Natural killer cell treated with Interleukin-12 subunit alpha and Interleukin-12 subunit beta and Interleukin-15 and Interleukin-18, amount 100 ng/mL, for 72 hours (primary cell): ENCODE measurements at regions not wholly inside any gene's neighbourhood (a gene's known extent, or its start where the extent isn't known, plus 50 kb on each side); places are given as distances from the start of the nearest gene placed in this dataset.
"Not testable (repeated sequence)": the region's sequence is repeated elsewhere in the genome, so short reads cannot be mapped to it uniquely, and the experiment has no call there.

Experiments used
- ATAC-seq, 2 donors: fragments of 150-1000 bp; cut with Tn5 transposase in 1 of 2; sonication (Bioruptor Pico), chemical (Tn5 transposase) in 1 of 2; 2 replicates each; pipeline ENCODE4 v1.10.0; 2021
- DNase-seq: peaks from one replicate; pipeline ENCODE4 v3.0.0; 2022; ENCODE audit warnings: low spot score
- H3K27ac Mint-ChIP-seq, 2 donors: 1 replicate in 1 of 2; 2 replicates in 1 of 2; pipeline ENCODE4 v1.8.0; 2022; ENCODE audit warnings: mixed read lengths in 2 of 2, mild to moderate bottlenecking in 1 of 2, moderate library complexity in 1 of 2
- H3K27me3 Mint-ChIP-seq, 2 donors: 1 replicate in 1 of 2; 2 replicates in 1 of 2; pipeline ENCODE4 v1.8.0; 2022; ENCODE audit warnings: mixed read lengths in 2 of 2
- H3K36me3 Mint-ChIP-seq: one replicate; pipeline ENCODE4 v1.8.0; 2022; ENCODE audit warnings: mixed read lengths
- H3K4me1 Mint-ChIP-seq, 2 donors: 1 replicate in 1 of 2; 2 replicates in 1 of 2; pipeline ENCODE4 v1.8.0; 2022; ENCODE audit warnings: low read depth in 2 of 2, mixed read lengths in 2 of 2, mild to moderate bottlenecking in 1 of 2
- H3K4me3 Mint-ChIP-seq: one replicate; pipeline ENCODE4 v1.8.0; 2022; ENCODE audit warnings: mixed read lengths
- H3K9me3 Mint-ChIP-seq: 2 replicates; pipeline ENCODE4 v1.8.0; 2022; ENCODE audit warnings: mixed read lengths

DNA sequence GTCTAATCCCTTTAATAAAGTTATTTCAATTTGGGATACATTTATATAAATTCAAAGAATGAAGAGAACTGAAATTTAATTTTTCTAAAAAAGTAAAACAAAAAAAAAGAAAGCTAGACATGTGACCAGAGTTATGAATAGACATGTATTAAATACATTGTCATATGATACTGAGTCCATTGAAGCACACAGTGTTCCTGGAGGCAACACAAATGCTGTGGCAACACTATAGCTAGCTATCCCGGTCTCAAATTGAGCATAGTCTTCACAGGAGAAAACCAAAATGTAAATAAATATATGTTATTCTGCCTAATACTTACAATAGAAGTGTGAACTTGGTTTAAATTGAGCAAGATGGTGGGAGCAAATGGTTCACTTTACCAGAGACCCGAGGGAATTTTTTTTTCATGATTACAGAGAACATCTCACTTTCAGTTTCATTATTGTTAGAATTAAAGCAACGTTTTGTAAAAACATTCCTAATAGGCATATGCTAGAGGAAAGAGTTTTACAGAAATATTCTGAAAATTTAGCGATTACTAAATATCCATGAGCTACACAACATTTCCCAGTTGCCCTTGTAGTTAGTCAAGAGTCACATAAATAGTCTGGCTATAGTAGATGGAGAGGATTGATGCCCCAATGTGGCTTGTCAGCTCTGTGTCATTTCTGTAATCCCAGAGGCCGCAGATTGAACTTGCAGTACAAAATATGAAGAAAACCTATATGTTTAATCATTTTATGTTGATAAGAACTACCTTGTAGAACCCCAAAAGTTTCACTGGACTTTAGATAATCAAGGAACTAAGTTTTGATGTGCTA, 775.7 kb upstream of the SPRY2 start:
- H3K4me3 Mint-ChIP-seq, result peak overlapping the region; percentile 36

DNA sequence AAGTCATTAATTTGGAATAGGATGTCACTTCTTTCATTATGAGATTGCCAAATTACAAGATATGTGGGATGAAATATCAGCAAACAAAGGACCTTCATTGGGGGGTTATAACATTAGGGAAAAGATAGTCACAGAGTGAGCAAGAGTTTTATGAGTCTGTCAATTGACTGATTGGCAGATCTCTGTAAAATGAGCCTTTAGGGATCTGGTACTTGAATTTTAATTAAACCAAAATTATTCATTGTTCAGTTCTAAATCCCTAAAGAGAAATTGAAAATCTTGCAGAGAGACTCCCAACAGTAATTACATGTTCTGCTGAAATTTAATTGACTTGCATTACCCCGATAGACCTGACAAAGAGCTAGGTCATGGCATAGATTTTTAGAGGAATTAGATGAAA, 768.1 kb upstream of the SPRY2 start:
- ATAC-seq (no peak), DNase-seq (no peak)
- H3K4me1 Mint-ChIP-seq, result peaks cover 0 to 5% of the 10 kb centered on the region in 2 donors
- H3K27me3 Mint-ChIP-seq, result no peaks in the 10 kb centered on the region
- H3K36me3 Mint-ChIP-seq, result no peaks in the 10 kb centered on the region
- H3K9me3 Mint-ChIP-seq, result peaks cover 6% of the 10 kb centered on the region
- no peak overlapping the region for H3K4me3 Mint-ChIP-seq
- no peak overlapping the region for H3K27ac Mint-ChIP-seq

More for the DNA sequence above, 775.7 kb upstream of the SPRY2 start:
- H3K36me3 Mint-ChIP-seq, result no peaks in the 10 kb centered on the region
- no peaks in the 10 kb centered on the region for H3K27me3 Mint-ChIP-seq
- ATAC-seq, result no peak
- H3K4me1 Mint-ChIP-seq, result peaks cover 0 to 5% of the 10 kb centered on the region in 2 donors
- no peak overlapping the region for H3K27ac Mint-ChIP-seq
- H3K9me3 Mint-ChIP-seq, result no peaks in the 10 kb centered on the region
- DNase-seq, result no peak

- H3K36me3 Mint-ChIP-seq, result no peaks in the 10 kb centered on the region
- no peaks in the 10 kb centered on the region for H3K4me1 Mint-ChIP-seq
- peaks cover 8% of the 10 kb centered on the region for H3K9me3 Mint-ChIP-seq
- H3K4me3 Mint-ChIP-seq, result no peak overlapping the region
- ATAC-seq (no peak), DNase-seq (no peak)
- H3K27ac Mint-ChIP-seq, result no peak overlapping the region
- H3K27me3 Mint-ChIP-seq, result no peaks in the 10 kb centered on the region
Observed at GRCh38 chr13:81106348-81106747, 765.4 kb upstream of the SPRY2 start.

DNA sequence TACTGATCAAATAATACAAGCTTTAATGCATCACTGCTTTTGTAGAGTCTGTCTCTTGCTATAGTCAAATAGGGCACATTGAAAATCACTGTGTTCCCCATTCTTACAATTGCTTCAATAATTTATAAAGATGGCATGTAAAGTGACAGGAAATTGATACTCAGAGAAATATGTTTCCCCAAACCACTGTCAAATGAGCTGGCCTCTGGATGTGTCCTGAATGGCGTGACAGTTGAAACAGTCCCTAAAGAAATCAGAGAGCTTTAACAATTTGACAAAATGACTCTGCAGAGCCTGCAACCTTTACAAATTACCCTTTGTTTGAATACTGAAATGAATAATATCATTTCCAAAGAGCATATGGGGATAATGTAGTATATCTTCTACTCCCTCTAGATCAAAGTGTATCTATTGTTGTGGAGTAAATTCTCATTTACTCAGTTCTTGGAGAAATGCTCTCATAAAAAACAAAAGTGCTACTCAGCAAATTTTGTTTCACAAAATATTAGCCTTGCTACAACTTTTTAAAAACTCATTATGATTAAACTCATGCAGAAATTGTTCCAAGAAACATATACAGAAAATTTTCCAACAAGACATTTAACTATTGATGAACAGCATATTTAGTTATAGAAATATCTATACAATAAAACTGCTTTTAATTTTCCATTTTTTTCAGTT, 763.2 kb upstream of the SPRY2 start:
- no peaks in the 10 kb centered on the region for H3K27me3 Mint-ChIP-seq
- DNase-seq, result no peak
- no peaks in the 10 kb centered on the region for H3K36me3 Mint-ChIP-seq
- H3K27ac Mint-ChIP-seq, result no peak overlapping the region
- H3K9me3 Mint-ChIP-seq, result peaks cover 12% of the 10 kb centered on the region
- H3K4me1 Mint-ChIP-seq, result no peaks in the 10 kb centered on the region
- H3K4me3 Mint-ChIP-seq, result no peak overlapping the region
- no peak for ATAC-seq

GRCh38 chr13:81102066-81102465, 761.1 kb upstream of the SPRY2 start:
- not testable (repeated sequence) for ATAC-seq, H3K27ac Mint-ChIP-seq, H3K4me1 Mint-ChIP-seq, H3K4me3 Mint-ChIP-seq, H3K27me3 Mint-ChIP-seq, H3K36me3 Mint-ChIP-seq, DNase-seq
- H3K9me3 Mint-ChIP-seq, result peaks cover 13% of the 10 kb centered on the region

DNA sequence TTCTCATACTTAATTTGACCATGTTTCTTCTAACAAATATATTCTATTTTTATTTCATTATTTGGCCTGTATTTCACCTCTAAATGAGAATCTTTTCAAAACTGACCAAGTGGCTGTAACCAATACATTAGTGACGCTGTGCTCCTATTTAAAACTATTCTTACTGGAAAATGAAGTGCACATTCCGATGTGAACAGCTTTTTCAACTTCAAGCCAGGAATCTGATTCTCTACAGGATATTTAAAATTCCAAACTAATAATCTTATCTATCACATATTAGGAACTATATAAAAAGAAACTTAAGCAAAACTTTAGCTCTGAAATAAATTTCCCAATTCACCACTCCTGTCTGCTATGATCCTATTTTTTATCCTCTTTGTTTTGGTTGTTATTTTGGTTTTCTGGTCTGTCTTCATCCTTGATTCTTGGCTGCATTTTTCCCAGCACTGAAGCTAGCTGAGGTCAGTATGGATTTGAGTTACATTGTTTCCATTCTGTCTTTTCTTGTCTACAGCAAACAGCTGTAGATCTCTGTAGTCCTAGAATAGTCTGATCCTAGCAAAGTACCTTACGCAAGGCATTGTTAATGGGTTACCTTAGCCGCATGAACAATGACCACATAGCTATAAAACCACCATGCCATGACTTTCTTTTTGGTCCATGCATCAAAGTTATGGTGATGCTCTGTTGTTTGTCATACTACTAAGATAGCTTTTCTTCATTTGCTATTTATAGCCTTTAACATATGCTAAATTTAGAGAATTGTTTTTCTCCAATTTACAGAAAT, 748.6 kb upstream of the SPRY2 start:
- Mint-ChIP-seq H3K27ac (no peak overlapping the region), H3K36me3 (no peaks in the 10 kb centered on the region), H3K9me3 (peaks cover 8% of the 10 kb centered on the region), H3K27me3 (no peaks in the 10 kb centered on the region), H3K4me1 (no peaks in the 10 kb centered on the region), H3K4me3 (no peak overlapping the region)
- DNase-seq, result no peak
- no peak for ATAC-seq

DNA sequence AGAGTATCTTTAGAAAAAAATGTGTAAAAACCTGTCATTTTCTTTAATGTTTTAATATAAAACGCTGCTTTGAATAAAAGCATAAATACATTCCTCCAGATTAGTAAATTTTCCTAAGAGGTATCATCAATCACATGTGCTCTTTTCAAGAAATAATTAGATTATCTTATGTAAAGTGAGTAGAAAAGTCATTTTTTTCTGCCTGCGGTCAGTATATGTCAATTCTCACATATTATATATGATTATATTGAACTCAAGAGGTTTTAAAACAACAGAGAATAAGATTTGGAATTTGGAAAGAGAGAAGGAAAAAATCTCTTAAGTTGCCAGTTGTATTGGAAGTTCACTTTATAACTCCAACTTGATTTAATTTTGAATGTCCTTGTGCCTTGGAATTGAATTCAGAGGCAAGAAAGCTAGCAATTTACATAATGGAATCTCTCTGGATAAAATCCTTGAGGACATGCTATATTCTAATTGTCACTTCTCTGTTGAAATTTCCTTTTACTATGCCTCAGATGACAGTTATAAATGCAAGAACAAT, 740.1 kb upstream of the SPRY2 start:
- no peaks in the 10 kb centered on the region for H3K4me1 Mint-ChIP-seq
- H3K9me3 Mint-ChIP-seq, result peaks cover 3% of the 10 kb centered on the region
- H3K4me3 Mint-ChIP-seq, result no peak overlapping the region
- no peak for ATAC-seq
- DNase-seq, result no peak
- no peak overlapping the region for H3K27ac Mint-ChIP-seq
- H3K36me3 Mint-ChIP-seq, result no peaks in the 10 kb centered on the region
- no peaks in the 10 kb centered on the region for H3K27me3 Mint-ChIP-seq

- H3K9me3 Mint-ChIP-seq, result peaks cover 7% of the 10 kb centered on the region
- H3K27me3 Mint-ChIP-seq, result no peaks in the 10 kb centered on the region
- H3K4me3 Mint-ChIP-seq, result no peak overlapping the region
- H3K36me3 Mint-ChIP-seq, result no peaks in the 10 kb centered on the region
- no peaks in the 10 kb centered on the region for H3K4me1 Mint-ChIP-seq
- no peak for DNase-seq
- ATAC-seq, result no peak
- H3K27ac Mint-ChIP-seq, result no peak overlapping the region
Observed at GRCh38 chr13:81078048-81078447, 737.1 kb upstream of the SPRY2 start.

DNA sequence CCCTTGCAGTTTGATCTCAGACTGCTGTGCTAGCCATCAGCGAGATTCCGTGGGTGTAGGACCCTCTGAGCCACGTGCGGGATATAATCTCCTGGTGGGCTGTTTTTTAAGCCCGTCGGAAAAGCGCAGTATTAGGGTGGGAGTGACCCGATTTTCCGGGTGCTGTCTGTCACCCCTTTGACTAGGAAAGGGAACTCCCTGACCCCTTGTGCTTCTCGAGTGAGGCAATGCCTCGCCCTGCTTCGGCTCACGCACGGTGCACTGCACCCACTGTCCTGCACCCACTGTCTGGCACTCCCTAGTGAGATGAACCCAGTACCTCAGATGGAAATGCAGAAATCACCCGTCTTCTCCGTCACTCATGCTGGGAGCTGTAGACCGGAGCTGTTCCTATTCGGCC, 728.9 kb upstream of the SPRY2 start:
- peaks cover 12% of the 10 kb centered on the region for H3K9me3 Mint-ChIP-seq
- not testable (repeated sequence) for ATAC-seq, H3K4me1 Mint-ChIP-seq, DNase-seq, H3K36me3 Mint-ChIP-seq, H3K27me3 Mint-ChIP-seq, H3K27ac Mint-ChIP-seq, H3K4me3 Mint-ChIP-seq

GRCh38 chr13:81058916-81059290, 718.0 kb upstream of the SPRY2 start:
- Mint-ChIP-seq H3K36me3 (no peaks in the 10 kb centered on the region), H3K27ac (no peak overlapping the region), H3K4me1 (no peaks in the 10 kb centered on the region), H3K4me3 (no peak overlapping the region), H3K27me3 (no peaks in the 10 kb centered on the region), H3K9me3 (no peaks in the 10 kb centered on the region)
- no peak for ATAC-seq
- DNase-seq, result no peak

DNA sequence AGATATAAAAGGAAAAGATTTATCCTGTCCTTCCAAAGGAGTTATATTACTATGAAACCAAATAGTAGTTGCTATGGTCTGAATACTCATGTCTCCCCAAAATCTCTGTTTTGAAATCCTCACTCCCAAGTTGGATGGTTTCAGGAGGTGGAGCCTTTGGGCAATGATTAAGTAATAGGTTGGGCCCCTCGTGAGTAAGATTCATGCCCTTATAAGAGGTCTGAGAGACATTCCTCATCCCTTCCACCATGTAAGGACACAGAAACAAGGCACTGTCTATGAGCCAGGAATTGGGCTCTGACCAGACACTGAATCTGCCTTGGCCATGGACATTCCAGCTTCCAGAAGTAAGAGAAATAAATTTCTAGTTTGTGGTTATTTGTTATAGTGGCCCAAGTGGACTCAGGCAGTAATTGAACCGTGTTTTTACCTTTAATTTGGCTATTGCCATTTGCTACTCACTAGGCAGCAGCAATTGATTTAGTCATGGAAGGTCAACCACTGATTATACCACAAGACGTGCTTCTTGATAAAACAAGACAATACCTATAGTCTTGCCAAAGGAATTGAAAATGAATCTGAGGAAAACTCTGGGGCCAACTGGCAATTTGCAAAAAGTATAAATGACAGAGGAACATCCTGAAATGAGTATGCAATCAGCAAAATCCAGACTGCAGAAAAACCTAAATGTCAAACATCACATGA, 717.4 kb upstream of the SPRY2 start:
- Mint-ChIP-seq H3K4me3 (no peak overlapping the region), H3K9me3 (no peaks in the 10 kb centered on the region), H3K27me3 (no peaks in the 10 kb centered on the region), H3K4me1 (no peaks in the 10 kb centered on the region), H3K36me3 (no peaks in the 10 kb centered on the region), H3K27ac (no peak overlapping the region)
- no peak for ATAC-seq
- DNase-seq, result no peak

DNA sequence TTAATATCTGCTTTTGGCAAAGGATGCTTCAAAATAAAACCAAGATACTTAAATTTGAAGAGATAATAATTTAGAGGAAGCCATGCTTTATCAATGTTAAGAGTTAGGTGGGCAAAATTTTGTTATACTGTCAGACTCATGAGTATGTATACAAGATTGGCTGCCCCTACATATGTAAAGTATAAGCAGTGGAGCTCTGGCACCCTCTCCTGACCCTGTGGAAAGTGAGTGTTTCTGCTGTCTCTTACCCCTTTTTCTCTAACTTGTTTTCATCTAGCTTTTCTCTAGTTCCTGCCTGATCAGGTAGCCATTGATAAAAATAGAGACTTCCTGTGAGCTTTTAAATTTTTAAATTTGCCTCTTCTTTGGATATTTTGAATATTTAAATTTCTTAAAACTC, 710.9 kb upstream of the SPRY2 start:
- no peaks in the 10 kb centered on the region for H3K4me1 Mint-ChIP-seq
- H3K27me3 Mint-ChIP-seq, result no peaks in the 10 kb centered on the region
- H3K27ac Mint-ChIP-seq, result no peak overlapping the region
- no peaks in the 10 kb centered on the region for H3K9me3 Mint-ChIP-seq
- DNase-seq (no peak), ATAC-seq (no peak)
- H3K36me3 Mint-ChIP-seq, result no peaks in the 10 kb centered on the region
- no peak overlapping the region for H3K4me3 Mint-ChIP-seq

- H3K36me3 Mint-ChIP-seq, result no peaks in the 10 kb centered on the region
- ATAC-seq (no peak), DNase-seq (no peak)
- H3K27ac Mint-ChIP-seq, result no peak overlapping the region
- no peaks in the 10 kb centered on the region for H3K27me3 Mint-ChIP-seq
- H3K9me3 Mint-ChIP-seq, result no peaks in the 10 kb centered on the region
- H3K4me1 Mint-ChIP-seq, result no peaks in the 10 kb centered on the region
- H3K4me3 Mint-ChIP-seq, result no peak overlapping the region
Observed at GRCh38 chr13:81048026-81048461, 707.1 kb upstream of the SPRY2 start.
